ENCODE measurements at regions not wholly inside any gene's neighbourhood (a gene's known extent, or its start where the extent isn't known, plus 50 kb on each side); places are given as distances from the start of the nearest gene placed in this dataset.

DNA sequence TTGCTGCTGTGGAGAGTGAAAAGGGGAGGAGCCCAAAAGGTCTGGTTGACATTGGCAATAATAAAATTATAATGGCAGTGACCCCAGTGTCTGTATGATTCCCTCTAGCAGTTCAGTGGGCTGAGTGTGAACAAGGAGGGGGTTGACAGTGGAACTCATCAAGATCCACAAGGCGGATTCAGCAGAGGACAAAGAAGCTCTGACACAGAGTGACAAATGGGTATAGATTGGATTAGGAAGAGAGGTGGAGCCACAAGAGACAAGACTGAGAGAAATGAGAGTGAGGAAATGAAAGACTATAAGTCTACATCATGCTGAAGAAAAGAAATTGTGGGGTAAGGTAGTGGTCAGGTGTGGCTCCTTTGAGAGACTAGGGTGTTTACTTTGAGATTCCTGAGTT is 58.9 kb downstream of the CCDC71L start:
- TF ChIP-seq, protein P1, sequence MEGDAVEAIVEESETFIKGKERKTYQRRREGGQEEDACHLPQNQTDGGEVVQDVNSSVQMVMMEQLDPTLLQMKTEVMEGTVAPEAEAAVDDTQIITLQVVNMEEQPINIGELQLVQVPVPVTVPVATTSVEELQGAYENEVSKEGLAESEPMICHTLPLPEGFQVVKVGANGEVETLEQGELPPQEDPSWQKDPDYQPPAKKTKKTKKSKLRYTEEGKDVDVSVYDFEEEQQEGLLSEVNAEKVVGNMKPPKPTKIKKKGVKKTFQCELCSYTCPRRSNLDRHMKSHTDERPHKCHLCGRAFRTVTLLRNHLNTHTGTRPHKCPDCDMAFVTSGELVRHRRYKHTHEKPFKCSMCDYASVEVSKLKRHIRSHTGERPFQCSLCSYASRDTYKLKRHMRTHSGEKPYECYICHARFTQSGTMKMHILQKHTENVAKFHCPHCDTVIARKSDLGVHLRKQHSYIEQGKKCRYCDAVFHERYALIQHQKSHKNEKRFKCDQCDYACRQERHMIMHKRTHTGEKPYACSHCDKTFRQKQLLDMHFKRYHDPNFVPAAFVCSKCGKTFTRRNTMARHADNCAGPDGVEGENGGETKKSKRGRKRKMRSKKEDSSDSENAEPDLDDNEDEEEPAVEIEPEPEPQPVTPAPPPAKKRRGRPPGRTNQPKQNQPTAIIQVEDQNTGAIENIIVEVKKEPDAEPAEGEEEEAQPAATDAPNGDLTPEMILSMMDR (IDR thresholded peaks at IDR 0.05; ENCODE audit: low read length), result no peak
- no peak for TF ChIP-seq EZH2 (IDR thresholded peaks at IDR 0.05; ENCODE audit: borderline replicate concordance, low read length)
